GM12878 (cell line): ENCODE measurements at regions not wholly inside any gene's neighbourhood (a gene's known extent, or its start where the extent isn't known, plus 50 kb on each side); places are given as distances from the start of the nearest gene placed in this dataset.

Source experiments
- ATAC-seq: fragments of 200-7000 bp; cut with Tn5 transposase; 3 replicates; pipeline ENCODE4 v1.9.1; 2020; ENCODE audit warnings: mild to moderate bottlenecking, moderate library complexity
- BruUV-seq: library from RNA; stranded (reverse); fragments of 400-500 nt; replicated peaks from 2 replicates; lab custom pipeline; 2021; lab: Mats Ljungman, UMichigan
- CTCF ChIA-PET: fragments of 300-600 bp; sonication (Branson Sonifier 250); formaldehyde crosslinking; extraction: SDS; loops from one replicate; lab custom pipeline; 2021; ENCODE audit warnings: inconsistent platforms; lab: Yijun Ruan, JAX
- POLR2A ChIA-PET: fragments of 350-600 bp; formaldehyde crosslinking; extraction: SDS; loops from one replicate; lab custom pipeline; 2021; ENCODE audit warnings: inconsistent platforms; lab: Charles Lee
- RAD21 ChIA-PET: fragments of 300-600 bp; sonication (Branson Sonifier 250); formaldehyde crosslinking; loops from one replicate; lab custom pipeline; 2023; ENCODE audit warnings: antibody characterized with exemption; ENCODE audit not compliant: unreplicated experiment; lab: Charles Lee
- SMC1A ChIA-PET: fragments of 300-600 bp; sonication (Branson Sonifier 250); formaldehyde crosslinking; loops from one replicate; lab custom pipeline; 2023; ENCODE audit not compliant: unreplicated experiment, uncharacterized antibody; lab: Charles Lee
- DNase-seq: peaks from one replicate; pipeline ENCODE4 v3.0.0-alpha.2; 2011; ENCODE audit warnings: low read depth, low spot score
- FAIRE-seq: peaks from 3 replicates; lab custom pipeline; 2011; peaks lifted over from hg19 to GRCh38; lab: Jason Lieb, UNC
- H2AFZ ChIP-seq: 2 replicates; pipeline ENCODE4 v1.6.0; 2011; ENCODE audit warnings: low read depth, low read length, control low read depth; ENCODE audit not compliant: control insufficient read depth
- H3K27ac ChIP-seq: 2 replicates; pipeline ENCODE4 v1.5.1; 2011; ENCODE audit warnings: control low read depth; ENCODE audit not compliant: control insufficient read depth, insufficient read depth
- H3K27me3 ChIP-seq, 2 experiments: replicated peaks in 1 of 2; 2 replicates each; pipeline versions ENCODE4 v1.6.0 to v1.6.1; 2011; ENCODE audit warnings: low read length in 1 of 2; ENCODE audit not compliant: control insufficient read depth in 2 of 2, insufficient read depth in 2 of 2
- H3K36me3 ChIP-seq, 2 experiments: 2 replicates each; pipeline ENCODE4 v1.5.1; 2011; ENCODE audit warnings: low read length in 1 of 2; ENCODE audit not compliant: control insufficient read depth in 2 of 2, insufficient read depth in 2 of 2
- H3K4me1 ChIP-seq: 2 replicates; pipeline ENCODE4 v1.6.1; 2011; ENCODE audit warnings: mild to moderate bottlenecking, low read length, moderate library complexity, mixed read lengths; ENCODE audit not compliant: control insufficient read depth, insufficient read depth
- H3K4me2 ChIP-seq: 2 replicates; pipeline ENCODE4 v1.6.0; 2011; ENCODE audit warnings: control low read depth; ENCODE audit not compliant: control insufficient read depth, insufficient read depth
- H3K4me3 ChIP-seq: fragments of 200-600 bp; sonication (generic); 2 replicates; pipeline ENCODE4 v1.5.1; 2016
- H3K79me2 ChIP-seq: 2 replicates; pipeline ENCODE4 v1.6.0; 2011; ENCODE audit warnings: low read length; ENCODE audit not compliant: control insufficient read depth, insufficient read depth
- H3K9ac ChIP-seq: 2 replicates; pipeline ENCODE4 v1.8.0; 2011; ENCODE audit warnings: low read length, control low read depth, mixed read lengths; ENCODE audit not compliant: control insufficient read depth, insufficient read depth
- H3K9me3 ChIP-seq: replicated peaks from 3 replicates; pipeline ENCODE4 v1.5.1; 2011; ENCODE audit warnings: mild to moderate bottlenecking, low read length; ENCODE audit not compliant: control insufficient read depth, insufficient read depth
- H4K20me1 ChIP-seq: 2 replicates; pipeline ENCODE4 v1.6.0; 2011; ENCODE audit not compliant: control insufficient read depth, insufficient read depth
- ETV6 ChIP-seq, 2 experiments: fragments of 450-650 bp in 1 of 2; IDR thresholded peaks in 1 of 2; conservative IDR thresholded peaks in 1 of 2; 2 replicates each; pipeline ENCODE4 v1.6.1; 2014; ENCODE audit warnings: antibody characterized with exemption in 1 of 2, borderline replicate concordance in 1 of 2, low read depth in 1 of 2, mild to moderate bottlenecking in 1 of 2, moderate library complexity in 1 of 2
- KLF5 ChIP-seq: fragments of 450-650 bp; IDR thresholded peaks from 2 replicates; pipeline ENCODE4 v1.6.1; 2014; ENCODE audit warnings: mild to moderate bottlenecking; ENCODE audit not compliant: partially characterized antibody
- MTA2 ChIP-seq: fragments of 450-650 bp; IDR thresholded peaks from 2 replicates; pipeline ENCODE4 v1.6.1; 2016; ENCODE audit warnings: low read depth, mild to moderate bottlenecking, moderate library complexity
- NFYA ChIP-seq: IDR thresholded peaks from 2 replicates; pipeline ENCODE4 v1.6.1; 2011; ENCODE audit warnings: low read depth, mild to moderate bottlenecking, low read length, improper control_type of control experiment, borderline replicate concordance
- POLR2AphosphoS2 ChIP-seq: IDR thresholded peaks from 2 replicates; pipeline ENCODE4 v1.6.1; 2011; ENCODE audit warnings: low read depth, mild to moderate bottlenecking, low read length, improper control_type of control experiment, moderate library complexity
- SP1 ChIP-seq: IDR thresholded peaks from one replicate; pipeline ENCODE4 v1.6.1; 2011; ENCODE audit warnings: low read depth, low read length
- SUPT20H ChIP-seq: IDR thresholded peaks from 2 replicates; pipeline ENCODE4 v1.6.1; 2011; ENCODE audit warnings: low read depth, mild to moderate bottlenecking, low read length, moderate library complexity, borderline replicate concordance; ENCODE audit not compliant: control insufficient read depth
- TCF12 ChIP-seq: IDR thresholded peaks from 2 replicates; pipeline ENCODE4 v1.6.1; 2011; ENCODE audit warnings: low read depth, mild to moderate bottlenecking, low read length
- WGBS: methylation state at CpG from one replicate; pipeline ENCODE4 v1.1.6; 2016; ENCODE audit warnings: low lambda C conversion rate; ENCODE audit not compliant: insufficient replicate concordance, insufficient coverage; ENCODE audit errors: missing lambda C conversion rate; 5-methylcytosine and 5-hydroxymethylcytosine counted together
- in situ Hi-C: fragments of 300-500 bp; cut with MboI; formaldehyde crosslinking; loops from 9 replicates; pipeline ENCODE4 v1.14.3; 2018; ENCODE audit warnings: mixed read lengths
- intact Hi-C: fragments of 100-400 bp; cut with micrococcal nuclease; formaldehyde crosslinking; loops from one replicate; pipeline ENCODE4 v1.14.2; 2022; ENCODE audit not compliant: unreplicated experiment
- TF ChIP-seq, protein P1 (sequence below): IDR thresholded peaks from 2 replicates; pipeline ENCODE4 v1.6.1; 2011; ENCODE audit warnings: low read depth, mild to moderate bottlenecking, low read length, moderate library complexity, borderline replicate concordance; ENCODE audit errors: extremely low read depth

DNA sequence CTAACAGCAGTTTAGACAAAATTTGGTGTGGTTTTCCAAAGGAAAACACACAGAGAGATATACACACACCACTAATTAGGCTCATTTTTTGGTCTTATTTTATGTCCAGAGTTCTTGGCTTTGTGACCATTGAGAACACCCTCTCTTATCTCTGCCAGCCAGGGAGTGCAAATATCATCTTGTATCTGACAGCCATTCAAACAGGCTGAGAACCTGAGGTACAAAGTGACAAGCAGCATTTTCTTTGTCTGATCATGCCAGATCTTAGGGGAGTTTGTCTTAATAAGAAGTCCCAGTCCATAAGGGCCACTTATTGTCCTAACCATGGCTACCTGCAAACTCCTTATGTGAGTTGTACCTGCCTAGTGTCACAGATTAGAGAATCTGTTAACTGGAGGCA is 1165.2 kb downstream of the BRINP3 start:
- SMC1A ChIA-PET = no interaction called here
- no peak overlapping the region for H3K4me3 ChIP-seq
- H3K27ac ChIP-seq = no peak overlapping the region
- TF ChIP-seq MTA2 (no peak), POLR2AphosphoS2 (no peak), KLF5 (no peak), NFYA (no peak), TCF12 (no peak), ETV6 (conservative IDR thresholded peaks at IDR 0.05 in 1 of 2, IDR thresholded peaks at IDR 0.05 in 1 of 2; ENCODE audit: borderline replicate concordance in 1 of 2, low read depth in 1 of 2) (no peak), SP1 (no peak)
- TF ChIP-seq, protein P1, sequence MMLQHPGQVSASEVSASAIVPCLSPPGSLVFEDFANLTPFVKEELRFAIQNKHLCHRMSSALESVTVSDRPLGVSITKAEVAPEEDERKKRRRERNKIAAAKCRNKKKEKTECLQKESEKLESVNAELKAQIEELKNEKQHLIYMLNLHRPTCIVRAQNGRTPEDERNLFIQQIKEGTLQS = no peak
- no peaks in the 10 kb centered on the region for H3K27me3 ChIP-seq
- in situ Hi-C loops (no loop called here), intact Hi-C loops (no loop called here)
- no peaks in the 10 kb centered on the region for H3K4me1 ChIP-seq
- POLR2A ChIA-PET = no interaction called here
- no TSS peak for BruUV-seq
- RAD21 ChIA-PET = no interaction called here
- CTCF ChIA-PET = no interaction called here
- H3K36me3 ChIP-seq = no peaks in the 10 kb centered on the region
- H2AFZ ChIP-seq = no peak overlapping the region
- H3K4me2 ChIP-seq = no peak overlapping the region
- H4K20me1 ChIP-seq = no peaks in the 10 kb centered on the region
- FAIRE-seq = no peak
- no peak for DNase-seq
- no peak for ATAC-seq
- no peak overlapping the region for H3K9ac ChIP-seq
- no peaks in the 10 kb centered on the region for H3K79me2 ChIP-seq
- H3K9me3 ChIP-seq = no peaks in the 10 kb centered on the region

DNA sequence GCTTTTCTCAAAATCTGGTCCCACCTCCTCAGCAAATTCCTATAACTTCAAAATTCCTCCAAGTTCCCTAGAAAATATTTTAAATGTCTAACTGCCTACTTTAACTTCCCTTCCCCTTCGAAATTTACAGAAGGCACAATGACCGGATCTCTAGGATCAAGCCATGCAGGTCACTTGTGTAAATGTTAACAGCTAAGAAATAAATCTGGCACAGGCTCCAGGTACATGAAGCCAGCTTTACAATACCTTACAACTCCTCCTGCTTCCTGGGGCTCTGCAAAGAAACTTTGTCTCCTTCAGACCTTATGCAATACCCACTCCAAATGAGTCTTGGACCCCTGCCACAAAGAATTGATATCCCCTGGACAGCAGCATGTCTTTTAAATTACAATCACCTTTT is 1164.2 kb downstream of the BRINP3 start:
- H3K27me3 ChIP-seq = no peaks in the 10 kb centered on the region
- DNase-seq = no peak
- H3K4me3 ChIP-seq = no peak overlapping the region
- no peaks in the 10 kb centered on the region for H3K36me3 ChIP-seq
- CTCF ChIA-PET = no interaction called here
- POLR2A ChIA-PET = no interaction called here
- H3K9me3 ChIP-seq = no peaks in the 10 kb centered on the region
- BruUV-seq = no TSS peak
- WGBS = 11% methylated on average over 2 of the region's 2 CpGs
- RAD21 ChIA-PET = no interaction called here
- SMC1A ChIA-PET = no interaction called here
- ATAC-seq = no peak
- no peak for FAIRE-seq
- H3K79me2 ChIP-seq = no peaks in the 10 kb centered on the region
- no peak overlapping the region for H2AFZ ChIP-seq
- in situ Hi-C loops (no loop called here), intact Hi-C loops (no loop called here)
- no peaks in the 10 kb centered on the region for H3K4me1 ChIP-seq
- H3K4me2 ChIP-seq = no peak overlapping the region
- H3K27ac ChIP-seq = no peak overlapping the region
- H3K9ac ChIP-seq = no peak overlapping the region
- H4K20me1 ChIP-seq = no peaks in the 10 kb centered on the region
- TF ChIP-seq SUPT20H = no peak
